SK-N-MC (cell line): ENCODE measurements at regions not wholly inside any gene's neighbourhood (a gene's known extent, or its start where the extent isn't known, plus 50 kb on each side); places are given as distances from the start of the nearest gene placed in this dataset.

Source experiments
- EZH2 ChIP-seq: fragments of 200-600 bp; sonication (generic); IDR thresholded peaks from one replicate; pipeline ENCODE4 v1.6.1; 2017; ENCODE audit warnings: antibody characterized with exemption
- FOXP2 ChIP-seq: optimal IDR thresholded peaks from 2 replicates; pipeline ENCODE3; 2011; ENCODE audit warnings: mild to moderate bottlenecking, moderate library complexity; ENCODE audit not compliant: insufficient read depth; ENCODE audit errors: extremely low read length, control extremely low read depth
- POLR2AphosphoS5 ChIP-seq: IDR thresholded peaks from 2 replicates; pipeline ENCODE4 v1.6.1; 2012; ENCODE audit warnings: mild to moderate bottlenecking, low read depth, low read length, borderline replicate concordance

GRCh38 chr2:2974982-2975381, 402.6 kb downstream of the EIPR1 start:
- TF ChIP-seq POLR2AphosphoS5 (no peak), EZH2 (no peak), FOXP2 (no peak)
